Amygdala (tissue), 56 donors: ENCODE measurements at regions not wholly inside any gene's neighbourhood (a gene's known extent, or its start where the extent isn't known, plus 50 kb on each side); places are given as distances from the start of the nearest gene placed in this dataset.
"Not testable (repeated sequence)": the region's sequence is repeated elsewhere in the genome, so short reads cannot be mapped to it uniquely, and the experiment has no call there.

ENCODE experiments used
- DNase-seq, 56 donors: peaks; one replicate each; lab custom pipeline; 2025; lab: John Stamatoyannopoulos, UW

GRCh38 chr18:32884543-32884942, 111.7 kb upstream of the KLHL14 start:
- DNase-seq = no peak

GRCh38 chr18:32881009-32881408, 108.2 kb upstream of the KLHL14 start:
- DNase-seq = no peak

GRCh38 chr18:32879497-32879896, 106.7 kb upstream of the KLHL14 start:
- no peak for DNase-seq

GRCh38 chr18:32878436-32878835, 105.6 kb upstream of the KLHL14 start:
- DNase-seq = no peak

- no peak for DNase-seq
Observed at GRCh38 chr18:32877371-32877770, 104.5 kb upstream of the KLHL14 start.

GRCh38 chr18:32875625-32876024, 102.8 kb upstream of the KLHL14 start:
- no peak for DNase-seq

- no peak for DNase-seq
Observed at GRCh38 chr18:32871786-32872185, 99.0 kb upstream of the KLHL14 start.

- no peak for DNase-seq
Observed at GRCh38 chr18:32870611-32871010, 97.8 kb upstream of the KLHL14 start.

- DNase-seq = peak in 1 of 56 donors; percentile 8
Observed at GRCh38 chr18:32868406-32868805, 95.6 kb upstream of the KLHL14 start.

GRCh38 chr18:32867936-32868335, 95.1 kb upstream of the KLHL14 start:
- DNase-seq = peak in 1 of 56 donors; percentile 3

GRCh38 chr18:32867330-32867729, 94.5 kb upstream of the KLHL14 start:
- no peak for DNase-seq

GRCh38 chr18:32862031-32862430, 89.2 kb upstream of the KLHL14 start:
- not testable (repeated sequence) for DNase-seq

GRCh38 chr18:32851936-32852335, 79.1 kb upstream of the KLHL14 start:
- no peak for DNase-seq

GRCh38 chr18:32848826-32849225, 76.0 kb upstream of the KLHL14 start:
- no peak for DNase-seq

GRCh38 chr18:32847691-32848090, 74.9 kb upstream of the KLHL14 start:
- DNase-seq = no peak

- DNase-seq = no peak
Observed at GRCh38 chr18:32846896-32847295, 74.1 kb upstream of the KLHL14 start.

GRCh38 chr18:32840962-32841361, 68.1 kb upstream of the KLHL14 start:
- no peak for DNase-seq

- DNase-seq = no peak
Observed at GRCh38 chr18:32835951-32836350, 63.1 kb upstream of the KLHL14 start.

GRCh38 chr18:32831781-32832180, 59.0 kb upstream of the KLHL14 start:
- peak in 1 of 56 donors; percentile 11 for DNase-seq

- no peak for DNase-seq
Observed at GRCh38 chr18:32823226-32823625, 50.4 kb upstream of the KLHL14 start.
